ENCODE measurements at regions not wholly inside any gene's neighbourhood (a gene's known extent, or its start where the extent isn't known, plus 50 kb on each side); places are given as distances from the start of the nearest gene placed in this dataset.

- ChIA-PET POLR2A (no interaction called here), CTCF (no interaction called here)
- Histone ChIP-seq H2AFZ (ENCODE audit: insufficient read depth, low read depth, low read length, poor library complexity, severe bottlenecking) (no peak overlapping the region), H3K4me3 (ENCODE audit: control extremely low read depth in 1 of 5, extremely low read depth in 1 of 5, insufficient read depth in 1 of 5, low read depth in 2 of 5, low read length in 4 of 5) (no peak overlapping the region), H3K27me3 (replicated peaks in 1 of 4; ENCODE audit: control extremely low read depth in 1 of 4, control insufficient read depth in 3 of 4, insufficient read depth in 4 of 4, low read length in 3 of 4) (no peaks in the 10 kb centered on the region), H3K4me2 (replicated peaks; ENCODE audit: low read depth, low read length, poor library complexity, severe bottlenecking) (no peak overlapping the region), H3K27ac (ENCODE audit: low read length in 2 of 2) (no peak overlapping the region), H3K36me3 (replicated peaks in 1 of 2; ENCODE audit: control extremely low read depth in 1 of 2, control insufficient read depth in 1 of 2, extremely low read depth in 1 of 2, insufficient read depth in 2 of 2, low read length in 1 of 2) (no peaks in the 10 kb centered on the region), H3K9ac (ENCODE audit: low read length) (no peak overlapping the region), H3K9me3 (ENCODE audit: control extremely low read depth in 1 of 3, control insufficient read depth in 2 of 3, insufficient read depth in 1 of 3, low read length in 2 of 3) (peaks cover 0 to 2% (median 0%) of the 10 kb centered on the region in 3 donors), H3K79me2 (ENCODE audit: control insufficient read depth, insufficient read depth, low read length) (no peaks in the 10 kb centered on the region), H4K20me1 (ENCODE audit: control insufficient read depth, insufficient read depth, low read length, poor library complexity, severe bottlenecking) (no peaks in the 10 kb centered on the region), H3K4me1 (ENCODE audit: control insufficient read depth in 2 of 2, insufficient read depth in 2 of 2, low read length in 2 of 2) (no peaks in the 10 kb centered on the region)
- H3K4me1 Mint-ChIP-seq = no peaks in the 10 kb centered on the region
- TF ChIP-seq CTCF (IDR thresholded peaks at IDR 0.05) (no peak), EZH2 (IDR thresholded peaks at IDR 0.05; ENCODE audit: borderline replicate concordance, insufficient read depth, low read depth, low read length, poor library complexity, severe bottlenecking) (no peak)
- no peaks in the 10 kb centered on the region for H3K27me3 Mint-ChIP-seq
- no peak overlapping the region for H3K27ac Mint-ChIP-seq
- no peak for ATAC-seq (ENCODE audit: low read depth)
- intact Hi-C loops (cut with micrococcal nuclease) = no loop called here
- DNase-seq = no peak
- no peaks in the 10 kb centered on the region for H3K9me3 Mint-ChIP-seq (ENCODE audit: insufficient read depth)
- H3K4me3 Mint-ChIP-seq = no peak overlapping the region
- WGBS (ENCODE audit: insufficient coverage) = 80% methylated on average over 3 of the region's 3 CpGs
These were observed 275.0 kb upstream of the CTSO start for GRCh38 chr4:156228676-156229075.

GRCh38 chr4:156227321-156227720 is 273.7 kb upstream of the CTSO start:
- CTCF ChIA-PET = no interaction called here

More at GRCh38 chr4:156227321-156227720, 273.7 kb upstream of the CTSO start:
- no peaks in the 10 kb centered on the region for H4K20me1 ChIP-seq (ENCODE audit: control insufficient read depth, insufficient read depth, low read length, poor library complexity, severe bottlenecking)
- H3K4me3 Mint-ChIP-seq = no peak overlapping the region
- H3K9me3 ChIP-seq (ENCODE audit: control extremely low read depth in 1 of 3, control insufficient read depth in 2 of 3, insufficient read depth in 1 of 3, low read length in 2 of 3) = peaks cover 0 to 2% (median 0%) of the 10 kb centered on the region in 3 donors
- H3K4me1 ChIP-seq (ENCODE audit: control insufficient read depth in 2 of 2, insufficient read depth in 2 of 2, low read length in 2 of 2) = no peaks in the 10 kb centered on the region
- H3K4me1 Mint-ChIP-seq = no peaks in the 10 kb centered on the region
- TF ChIP-seq EZH2 (IDR thresholded peaks at IDR 0.05; ENCODE audit: borderline replicate concordance, insufficient read depth, low read depth, low read length, poor library complexity, severe bottlenecking) = no peak
- no peak for TF ChIP-seq CTCF (IDR thresholded peaks at IDR 0.05)
- ATAC-seq (ENCODE audit: low read depth) (no peak), DNase-seq (no peak)
- POLR2A ChIA-PET = no interaction called here
- no peak overlapping the region for H3K4me2 ChIP-seq (replicated peaks; ENCODE audit: low read depth, low read length, poor library complexity, severe bottlenecking)
- no peak overlapping the region for H3K27ac Mint-ChIP-seq
- no peak overlapping the region for H3K27ac ChIP-seq (ENCODE audit: low read length in 2 of 2)
- H3K9ac ChIP-seq (ENCODE audit: low read length) = no peak overlapping the region
- intact Hi-C loops (cut with micrococcal nuclease) = no loop called here
- no peak overlapping the region for H3K4me3 ChIP-seq (ENCODE audit: control extremely low read depth in 1 of 5, extremely low read depth in 1 of 5, insufficient read depth in 1 of 5, low read depth in 2 of 5, low read length in 4 of 5)
- no peaks in the 10 kb centered on the region for H3K27me3 Mint-ChIP-seq
- no peaks in the 10 kb centered on the region for H3K79me2 ChIP-seq (ENCODE audit: control insufficient read depth, insufficient read depth, low read length)
- H3K36me3 ChIP-seq (replicated peaks in 1 of 2; ENCODE audit: control extremely low read depth in 1 of 2, control insufficient read depth in 1 of 2, extremely low read depth in 1 of 2, insufficient read depth in 2 of 2, low read length in 1 of 2) = no peaks in the 10 kb centered on the region
- no peak overlapping the region for H2AFZ ChIP-seq (ENCODE audit: insufficient read depth, low read depth, low read length, poor library complexity, severe bottlenecking)
- no peaks in the 10 kb centered on the region for H3K27me3 ChIP-seq (replicated peaks in 1 of 4; ENCODE audit: control extremely low read depth in 1 of 4, control insufficient read depth in 3 of 4, insufficient read depth in 4 of 4, low read length in 3 of 4)
- H3K9me3 Mint-ChIP-seq (ENCODE audit: insufficient read depth) = no peaks in the 10 kb centered on the region

Measured in B cell (primary cell).